SU-DHL-6 (cell line): ENCODE measurements at regions not wholly inside any gene's neighbourhood (a gene's known extent, or its start where the extent isn't known, plus 50 kb on each side); places are given as distances from the start of the nearest gene placed in this dataset.

Experiments
- EZH2phosphoT487 ChIP-seq: fragments of 200-600 bp; sonication (generic), shearing (Covaris generic); conservative IDR thresholded peaks from 2 replicates; pipeline ENCODE4 v1.6.1; 2018; ENCODE audit warnings: mild to moderate bottlenecking, antibody characterized with exemption, low read length, moderate library complexity, mixed read lengths
- TF ChIP-seq, protein P1 (sequence below): fragments of 200-600 bp; sonication (generic); IDR thresholded peaks from one replicate; pipeline ENCODE4 v1.5.1; 2017; ENCODE audit warnings: antibody characterized with exemption, mild to moderate bottlenecking, low read length, moderate library complexity; ENCODE audit not compliant: insufficient read depth, poor library complexity, severe bottlenecking

DNA sequence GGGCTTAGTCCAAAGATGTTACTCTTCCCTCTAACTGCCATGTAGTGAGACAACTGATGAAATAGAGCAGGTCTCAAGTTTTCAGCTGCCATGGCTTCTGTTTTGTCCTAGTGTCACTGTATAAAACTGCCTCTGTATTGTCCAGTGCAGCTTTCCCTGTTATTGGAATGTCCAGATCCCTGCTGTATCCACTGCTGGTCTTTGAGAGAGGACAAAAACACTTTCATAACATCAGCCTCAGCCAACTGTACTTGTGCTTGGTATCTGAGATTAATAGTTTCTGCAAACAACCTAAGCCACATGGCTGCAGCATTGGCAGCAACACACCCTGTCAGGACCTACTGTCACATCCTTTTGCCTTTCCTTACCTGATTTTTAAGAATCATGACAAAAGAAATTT lies 480.2 kb downstream of the LPIN1 start:
- TF ChIP-seq, protein P1, sequence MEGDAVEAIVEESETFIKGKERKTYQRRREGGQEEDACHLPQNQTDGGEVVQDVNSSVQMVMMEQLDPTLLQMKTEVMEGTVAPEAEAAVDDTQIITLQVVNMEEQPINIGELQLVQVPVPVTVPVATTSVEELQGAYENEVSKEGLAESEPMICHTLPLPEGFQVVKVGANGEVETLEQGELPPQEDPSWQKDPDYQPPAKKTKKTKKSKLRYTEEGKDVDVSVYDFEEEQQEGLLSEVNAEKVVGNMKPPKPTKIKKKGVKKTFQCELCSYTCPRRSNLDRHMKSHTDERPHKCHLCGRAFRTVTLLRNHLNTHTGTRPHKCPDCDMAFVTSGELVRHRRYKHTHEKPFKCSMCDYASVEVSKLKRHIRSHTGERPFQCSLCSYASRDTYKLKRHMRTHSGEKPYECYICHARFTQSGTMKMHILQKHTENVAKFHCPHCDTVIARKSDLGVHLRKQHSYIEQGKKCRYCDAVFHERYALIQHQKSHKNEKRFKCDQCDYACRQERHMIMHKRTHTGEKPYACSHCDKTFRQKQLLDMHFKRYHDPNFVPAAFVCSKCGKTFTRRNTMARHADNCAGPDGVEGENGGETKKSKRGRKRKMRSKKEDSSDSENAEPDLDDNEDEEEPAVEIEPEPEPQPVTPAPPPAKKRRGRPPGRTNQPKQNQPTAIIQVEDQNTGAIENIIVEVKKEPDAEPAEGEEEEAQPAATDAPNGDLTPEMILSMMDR: no peak
- TF ChIP-seq EZH2phosphoT487: no peak
